ENCODE measurements at regions not wholly inside any gene's neighbourhood (a gene's known extent, or its start where the extent isn't known, plus 50 kb on each side); places are given as distances from the start of the nearest gene placed in this dataset.

GRCh38 chr15:98344591-98344990 is 303.7 kb upstream of the IGF1R start:
- TF ChIP-seq CTCF (conservative IDR thresholded peaks at IDR 0.05) (no peak), ZFX (IDR thresholded peaks at IDR 0.05) (no peak)
